Spleen (tissue), 11 donors: ENCODE measurements at regions not wholly inside any gene's neighbourhood (a gene's known extent, or its start where the extent isn't known, plus 50 kb on each side); places are given as distances from the start of the nearest gene placed in this dataset.

Source experiments
- DNase-seq: peaks from one replicate; pipeline ENCODE4 v3.0.0-alpha.2; 2020
- H3K27ac ChIP-seq, 8 donors: fragments of 200-600 bp; sonication (generic) in 7 of 8; 1 replicate in 4 of 8; 2 replicates in 4 of 8; pipeline versions ENCODE4 v1.5.0 to v1.8.0; 2016 to 2021; ENCODE audit warnings: inconsistent platforms in 4 of 8, mild to moderate bottlenecking in 4 of 8, moderate library complexity in 1 of 8
- H3K27me3 ChIP-seq, 7 donors: fragments of 200-600 bp; sonication (generic) in 6 of 7; replicated peaks in 1 of 7; 1 replicate in 4 of 7; 2 replicates in 3 of 7; pipeline versions ENCODE4 v1.5.0 to v1.8.0; 2016 to 2021; ENCODE audit warnings: inconsistent platforms in 3 of 7, mild to moderate bottlenecking in 1 of 7
- H3K36me3 ChIP-seq, 6 donors: fragments of 200-600 bp; sonication (generic) in 5 of 6; 1 replicate in 4 of 6; 2 replicates in 2 of 6; pipeline versions ENCODE4 v1.5.0 to v1.8.0; 2016 to 2021; ENCODE audit warnings: inconsistent platforms in 2 of 6
- H3K4me1 ChIP-seq, 6 donors: fragments of 200-600 bp; sonication (generic) in 5 of 6; 1 replicate in 3 of 6; 2 replicates in 3 of 6; pipeline versions ENCODE4 v1.5.0 to v1.8.0; 2016 to 2021; ENCODE audit warnings: inconsistent platforms in 3 of 6
- H3K4me3 ChIP-seq, 8 donors: fragments of 200-600 bp; sonication (generic) in 7 of 8; 1 replicate in 4 of 8; 2 replicates in 4 of 8; pipeline versions ENCODE4 v1.5.0 to v1.8.0; 2016 to 2021; ENCODE audit warnings: inconsistent platforms in 4 of 8, mild to moderate bottlenecking in 4 of 8, moderate library complexity in 2 of 8
- H3K9me3 ChIP-seq, 8 donors: fragments of 200-600 bp; sonication (generic) in 7 of 8; 1 replicate in 4 of 8; 2 replicates in 4 of 8; pipeline versions ENCODE4 v1.5.0 to v1.8.0; 2016 to 2021; ENCODE audit warnings: inconsistent platforms in 4 of 8
- CTCF ChIP-seq, 11 experiments: fragments of 200-600 bp in 7 of 11; fragments of 450-650 bp in 4 of 11; sonication (generic) in 4 of 11; IDR thresholded peaks in 8 of 11; conservative IDR thresholded peaks in 3 of 11; 1 replicate in 7 of 11; 2 replicates in 4 of 11; pipeline versions ENCODE4 v1.4.0 to v1.8.0; 2016 to 2021; ENCODE audit warnings: antibody characterized with exemption in 11 of 11, inconsistent platforms in 4 of 11, mild to moderate bottlenecking in 1 of 11
- POLR2A ChIP-seq, 3 donors: fragments of 450-650 bp; IDR thresholded peaks; one replicate each; pipeline ENCODE4 v1.5.1; 2017; ENCODE audit warnings: antibody characterized with exemption in 3 of 3, mild to moderate bottlenecking in 1 of 3
- POLR2AphosphoS5 ChIP-seq, 3 donors: sonication (generic); formaldehyde crosslinking; IDR thresholded peaks; one replicate each; pipeline ENCODE4 v1.5.1; 2017; ENCODE audit warnings: antibody characterized with exemption in 3 of 3
- WGBS, 5 donors: extraction: QIAGEN DNeasy Blood & Tissue Kit in 3 of 5; methylation state at CpG; one replicate each; pipeline versions ENCODE4 v1.1.5 to v1.1.7; 2013 to 2018; 5-methylcytosine and 5-hydroxymethylcytosine counted together
- intact Hi-C: fragments of 100-400 bp; cut with DNase I; formaldehyde crosslinking; loops from one replicate; pipeline ENCODE4 v1.15.0; 2023; ENCODE audit warnings: low total_unique reads
- donor health status: healthy with polysubstance abuse.
- donor health status: DM: no; HTN: no; CAD: no; lungs with moderate emphysema.
- donor health status: DM: no; HTN: no; CAD: no.
- donor health status: Bipolar disorder and iron deficiency.
- donor health status: healthy.
- donor health status: DM: no; HTN: no; CAD: no.
- donor health status: DM: yes; HTN: yes; CAD: no.

- no peak for TF ChIP-seq CTCF (IDR thresholded peaks at IDR 0.05 in 8 of 11, conservative IDR thresholded peaks at IDR 0.05 in 3 of 11)
- TF ChIP-seq POLR2AphosphoS5 (IDR thresholded peaks at IDR 0.05), result no peak
- no peak for TF ChIP-seq POLR2A (IDR thresholded peaks at IDR 0.05)
- intact Hi-C loops, result no loop called here
- Histone ChIP-seq H3K27ac (no peak overlapping the region), H3K4me1 (no peaks in the 10 kb centered on the region), H3K9me3 (no peaks in the 10 kb centered on the region), H3K36me3 (no peaks in the 10 kb centered on the region), H3K4me3 (no peak overlapping the region), H3K27me3 (no peaks in the 10 kb centered on the region)
- 65 to 83% (median 77%) methylated on average over 8 of the region's 8 CpGs for WGBS, 5 donors
- no peak for DNase-seq
Observed at GRCh38 chr1:83555871-83556270, 443.1 kb downstream of the TTLL7 start.

GRCh38 chr1:83554174-83554573 is 444.8 kb downstream of the TTLL7 start:
- intact Hi-C loops, result no loop called here
- Histone ChIP-seq H3K36me3 (no peaks in the 10 kb centered on the region), H3K9me3 (no peaks in the 10 kb centered on the region), H3K4me3 (no peak overlapping the region), H3K4me1 (no peaks in the 10 kb centered on the region), H3K27ac (no peak overlapping the region), H3K27me3 (no peaks in the 10 kb centered on the region)
- no peak for DNase-seq
- TF ChIP-seq CTCF (IDR thresholded peaks at IDR 0.05 in 8 of 11, conservative IDR thresholded peaks at IDR 0.05 in 3 of 11) (no peak), POLR2A (IDR thresholded peaks at IDR 0.05) (no peak), POLR2AphosphoS5 (IDR thresholded peaks at IDR 0.05) (no peak)
- 36 to 46% (median 37%) methylated on average over 6 of the region's 6 CpGs for WGBS, 5 donors

GRCh38 chr1:83552820-83553219 is 446.1 kb downstream of the TTLL7 start:
- no peaks in the 10 kb centered on the region for H3K4me1 ChIP-seq
- 87 to 100% (median 95%) methylated on average over 1 of the region's 1 CpG for WGBS, 5 donors
- H3K9me3 ChIP-seq, result no peaks in the 10 kb centered on the region
- H3K27me3 ChIP-seq, result no peaks in the 10 kb centered on the region
- no peak overlapping the region for H3K4me3 ChIP-seq
- no peak for TF ChIP-seq CTCF (IDR thresholded peaks at IDR 0.05 in 8 of 11, conservative IDR thresholded peaks at IDR 0.05 in 3 of 11)
- no peak for TF ChIP-seq POLR2AphosphoS5 (IDR thresholded peaks at IDR 0.05)
- no peak for TF ChIP-seq POLR2A (IDR thresholded peaks at IDR 0.05)
- H3K27ac ChIP-seq, result no peak overlapping the region
- no peaks in the 10 kb centered on the region for H3K36me3 ChIP-seq
- intact Hi-C loops, result no loop called here
- DNase-seq, result no peak

GRCh38 chr1:83548311-83548710 is 450.6 kb downstream of the TTLL7 start:
- WGBS, 5 donors, result 87 to 100% (median 95%) methylated on average over 1 of the region's 1 CpG
- Histone ChIP-seq H3K9me3 (no peaks in the 10 kb centered on the region), H3K4me3 (no peak overlapping the region), H3K36me3 (no peaks in the 10 kb centered on the region), H3K27ac (no peak overlapping the region), H3K27me3 (no peaks in the 10 kb centered on the region), H3K4me1 (peaks cover 0 to 4% (median 0%) of the 10 kb centered on the region in 6 donors)
- no peak for DNase-seq
- intact Hi-C loops, result no loop called here
- TF ChIP-seq POLR2A (IDR thresholded peaks at IDR 0.05) (no peak), POLR2AphosphoS5 (IDR thresholded peaks at IDR 0.05) (no peak), CTCF (IDR thresholded peaks at IDR 0.05 in 8 of 11, conservative IDR thresholded peaks at IDR 0.05 in 3 of 11) (no peak)
